K562 (cell line): ENCODE measurements at regions not wholly inside any gene's neighbourhood (a gene's known extent, or its start where the extent isn't known, plus 50 kb on each side); places are given as distances from the start of the nearest gene placed in this dataset.

Source experiments
- ATAC-seq: fragments of 200-7000 bp; cut with Tn5 transposase; 3 replicates; pipeline ENCODE4 v1.9.1; 2020; ENCODE audit warnings: moderate library complexity
- BruUV-seq: library from RNA; stranded (reverse); fragments of 400-500 nt; replicated peaks from 2 replicates; lab custom pipeline; 2021; lab: Mats Ljungman, UMichigan
- CTCF ChIA-PET: fragments of 300-600 bp; formaldehyde crosslinking; extraction: SDS; loops from one replicate; lab custom pipeline; 2021; ENCODE audit warnings: low intra/inter-chr PET ratio; lab: Yijun Ruan, JAX
- POLR2A ChIA-PET: fragments of 300-600, 350-650 bp; sonication (Branson Sonifier 250); formaldehyde crosslinking; extraction: SDS; loops from one replicate; lab custom pipeline; 2021; ENCODE audit warnings: antibody characterized with exemption, inconsistent platforms; lab: Yijun Ruan, JAX
- DNase-seq, 4 experiments: peaks; one replicate each; pipeline versions ENCODE4 v3.0.0 to v3.0.0-alpha.2; 2011 to 2018; ENCODE audit warnings: low spot score in 3 of 4, mixed read lengths in 3 of 4; ENCODE audit errors: extremely low read depth in 1 of 4
- FAIRE-seq: peaks from 2 replicates; lab custom pipeline; 2011; peaks lifted over from hg19 to GRCh38; lab: Jason Lieb, UNC
- H2AFZ ChIP-seq: 2 replicates; pipeline ENCODE4 v1.6.0; 2011; ENCODE audit warnings: low read depth, low read length, control low read depth, inconsistent platforms
- H3K27ac ChIP-seq: fragments of 200-600 bp; 3 replicates; pipeline ENCODE4 v1.8.0; 2011; ENCODE audit warnings: low read depth, mild to moderate bottlenecking, control low read depth, inconsistent platforms, low read length, moderate library complexity, mixed read lengths; ENCODE audit errors: extremely low read depth
- H3K27me3 ChIP-seq, 2 experiments: fragments of 300-600 bp in 1 of 2; 2 replicates in 1 of 2; 3 replicates in 1 of 2; pipeline versions ENCODE4 v1.6.0 to v1.8.0; 2011; ENCODE audit warnings: inconsistent platforms in 2 of 2, low read length in 2 of 2, mild to moderate bottlenecking in 1 of 2, mixed read lengths in 1 of 2, moderate library complexity in 1 of 2; ENCODE audit not compliant: control insufficient read depth in 2 of 2, insufficient read depth in 2 of 2
- H3K36me3 ChIP-seq: fragments of 300-600 bp; 3 replicates; pipeline ENCODE4 v1.8.0; 2011; ENCODE audit warnings: mild to moderate bottlenecking, low read length, inconsistent platforms; ENCODE audit not compliant: control insufficient read depth, insufficient read depth
- H3K4me1 ChIP-seq, 2 experiments: fragments of 200-600 bp in 1 of 2; replicated peaks in 1 of 2; 2 replicates in 1 of 2; 3 replicates in 1 of 2; pipeline versions ENCODE4 v1.5.1 to v1.8.0; 2011; ENCODE audit warnings: inconsistent platforms in 2 of 2, low read length in 2 of 2, mild to moderate bottlenecking in 1 of 2, mixed read lengths in 1 of 2, moderate library complexity in 1 of 2; ENCODE audit not compliant: control insufficient read depth in 2 of 2, insufficient read depth in 2 of 2
- H3K4me2 ChIP-seq: 2 replicates; pipeline ENCODE4 v1.6.1; 2011; ENCODE audit warnings: low read length, control low read depth, inconsistent platforms, mixed read lengths; ENCODE audit not compliant: insufficient read depth
- H3K4me3 ChIP-seq: fragments of 200-600 bp; sonication (generic), shearing (Covaris generic); 2 replicates; pipeline ENCODE4 v1.5.1; 2016; ENCODE audit warnings: control low read depth, inconsistent platforms
- H3K79me2 ChIP-seq: fragments of 200-600 bp; 3 replicates; pipeline ENCODE4 v1.8.0; 2011; ENCODE audit warnings: low read length, inconsistent platforms; ENCODE audit not compliant: control insufficient read depth, insufficient read depth
- H3K9ac ChIP-seq, 2 experiments: 2 replicates each; pipeline versions ENCODE4 v1.6.0 to v1.6.1; 2011; ENCODE audit warnings: low read depth in 2 of 2, low read length in 2 of 2, control low read depth in 1 of 2, inconsistent platforms in 1 of 2, mild to moderate bottlenecking in 1 of 2, mixed read lengths in 1 of 2; ENCODE audit not compliant: insufficient read depth in 1 of 2
- H3K9me1 ChIP-seq: one replicate; pipeline ENCODE4 v1.6.0; 2011; ENCODE audit warnings: inconsistent platforms, mild to moderate bottlenecking, low read length, moderate library complexity; ENCODE audit not compliant: control insufficient read depth, insufficient read depth
- H3K9me3 ChIP-seq: replicated peaks from 2 replicates; pipeline ENCODE4 v1.5.1; 2011; ENCODE audit warnings: low read depth, low read length, inconsistent platforms; ENCODE audit not compliant: control insufficient read depth, insufficient read depth
- H4K20me1 ChIP-seq: replicated peaks from 2 replicates; pipeline ENCODE4 v1.6.1; 2011; ENCODE audit warnings: low read length, inconsistent platforms, mixed read lengths; ENCODE audit not compliant: control insufficient read depth, insufficient read depth
- CTCF ChIP-seq, 3 experiments: IDR thresholded peaks in 2 of 3; conservative IDR thresholded peaks in 1 of 3; 2 replicates each; pipeline ENCODE4 v1.5.1; 2011 to 2012; ENCODE audit warnings: low read length in 3 of 3, mild to moderate bottlenecking in 3 of 3, control low read depth in 2 of 3, improper control_type of control experiment in 1 of 3, inconsistent platforms in 1 of 3, low read depth in 1 of 3, mixed read lengths in 1 of 3, moderate library complexity in 1 of 3; ENCODE audit not compliant: insufficient read depth in 2 of 3
- DDX20 ChIP-seq: fragments of 450-650 bp; IDR thresholded peaks from 2 replicates; pipeline ENCODE4 v1.6.1; 2016; ENCODE audit warnings: missing genetic modification characterization, low read depth, mild to moderate bottlenecking, missing compliant biosample characterization, moderate library complexity
- DMBX1 ChIP-seq: fragments of 250-450 bp; sonication (Bioruptor Pico); IDR thresholded peaks from 2 replicates; pipeline ENCODE4 v1.8.0; 2022; ENCODE audit warnings: inconsistent platforms, mild to moderate bottlenecking, moderate library complexity, borderline replicate concordance
- EP400 ChIP-seq: fragments of 450-650 bp; IDR thresholded peaks from 2 replicates; pipeline ENCODE4 v1.6.1; 2017; ENCODE audit warnings: antibody characterized with exemption, mild to moderate bottlenecking, moderate library complexity
- MYC ChIP-seq, 2 experiments: fragments of 250-450 bp in 1 of 2; sonication (Bioruptor Pico) in 1 of 2; IDR thresholded peaks; 2 replicates each; pipeline versions ENCODE4 v1.5.1 to v1.6.1; 2012 to 2021; ENCODE audit warnings: low read depth in 2 of 2, borderline replicate concordance in 1 of 2, improper control_type of control experiment in 1 of 2, low read length in 1 of 2, mild to moderate bottlenecking in 1 of 2, moderate library complexity in 1 of 2
- PTRF ChIP-seq: fragments of 450-650 bp; IDR thresholded peaks from 2 replicates; pipeline ENCODE4 v1.6.1; 2016; ENCODE audit warnings: mild to moderate bottlenecking, missing genetic modification characterization, missing compliant biosample characterization
- SMAD4 ChIP-seq: fragments of 250-450 bp; sonication (Bioruptor Pico); conservative IDR thresholded peaks from 2 replicates; pipeline ENCODE4 v1.8.0; 2021; ENCODE audit warnings: inconsistent platforms, mild to moderate bottlenecking, moderate library complexity
- TSHZ1 ChIP-seq: fragments of 250-450 bp; sonication (Bioruptor Pico); IDR thresholded peaks from 2 replicates; pipeline ENCODE4 v1.4.0; 2020; ENCODE audit warnings: mild to moderate bottlenecking, moderate library complexity
- ZBTB12 ChIP-seq: fragments of 250-450 bp; sonication (Bioruptor Pico); IDR thresholded peaks from 2 replicates; pipeline ENCODE4 v1.4.0; 2020
- ZFX ChIP-seq: sonication (generic); formaldehyde crosslinking; IDR thresholded peaks from 2 replicates; pipeline ENCODE4 v1.8.0; 2022; ENCODE audit warnings: mild to moderate bottlenecking, missing genetic modification reagents, moderate library complexity
- ZNF175 ChIP-seq: fragments of 200-800 bp; sonication (Bioruptor generic); IDR thresholded peaks from 2 replicates; pipeline ENCODE4 v1.6.1; 2016; ENCODE audit warnings: low read depth, mild to moderate bottlenecking, missing genetic modification characterization, missing compliant biosample characterization
- ZNF41 ChIP-seq: fragments of 250-450 bp; sonication (Bioruptor Pico); conservative IDR thresholded peaks from 2 replicates; pipeline ENCODE4 v1.4.0; 2020; ENCODE audit warnings: mild to moderate bottlenecking
- ZNF589 ChIP-seq: fragments of 200-800 bp; sonication (Bioruptor generic); IDR thresholded peaks from 2 replicates; pipeline ENCODE4 v1.6.1; 2016; ENCODE audit warnings: low read depth, missing genetic modification characterization, missing compliant biosample characterization
- ZNF780A ChIP-seq: fragments of 250-450 bp; sonication (Bioruptor Pico); IDR thresholded peaks from 2 replicates; pipeline ENCODE4 v1.5.0; 2021; ENCODE audit warnings: mild to moderate bottlenecking
- WGBS: fragments of 100-300 bp; shearing (Covaris generic); methylation state at CpG from one replicate; pipeline ENCODE4 v1.1.6; 2016; ENCODE audit warnings: low coverage, mixed read lengths; ENCODE audit not compliant: insufficient coverage; ENCODE audit errors: missing lambda C conversion rate; 5-methylcytosine and 5-hydroxymethylcytosine counted together
- in situ Hi-C: fragments of 300-500 bp; cut with MboI; formaldehyde crosslinking; loops from 4 replicates; pipeline ENCODE4 v1.15.0; 2018; ENCODE audit warnings: inconsistent platforms, mixed read lengths
- intact Hi-C: fragments of 100-400 bp; cut with micrococcal nuclease; formaldehyde crosslinking; loops from 2 replicates; pipeline ENCODE4 v1.14.2; 2022

- Histone ChIP-seq H2AFZ (peak overlapping the region; percentile 73), H3K4me3 (no peak overlapping the region), H3K27ac (peak overlapping the region; percentile 55), H3K27me3 (no peaks in the 10 kb centered on the region), H3K36me3 (peaks cover 14% of the 10 kb centered on the region; the same call in 1 of the 3 replicates), H3K4me2 (peak overlapping the region; percentile 35; the same call in 1 of the 2 replicates), H3K9me1 (no peaks in the 10 kb centered on the region), H3K9ac (peak overlapping the region; percentile 33 to 66; a peak in 3 of 4 replicates), H4K20me1 (no peaks in the 10 kb centered on the region), H3K4me1 (peaks cover 20 to 76% of the 10 kb centered on the region in 2 experiments), H3K9me3 (no peaks in the 10 kb centered on the region), H3K79me2 (peaks cover 70% of the 10 kb centered on the region)
- POLR2A ChIA-PET: interaction anchor here (0.6 to 1.5 kb wide), 8 partner anchors 9 to 157 kb away, joined by 3 to 8 read pairs (median 3); no protein-coding TSS in a partner anchor
- CTCF ChIA-PET: interaction anchor here (1.0 kb wide), 1 partner anchor 15 kb away, joined by 3 read pairs; no protein-coding TSS in a partner anchor
- 30% methylated on average over 13 of the region's 13 CpGs for WGBS
- no TSS peak for BruUV-seq
- FAIRE-seq (no peak), ATAC-seq (peak; percentile 6), DNase-seq (no peak)
- intact Hi-C loops: loop anchor here (2.0 to 10.0 kb wide), 3 partner anchors 16 to 188 kb away; no protein-coding TSS in a partner anchor
- in situ Hi-C loops: no loop called here
- TF ChIP-seq PTRF (tag): peak; percentile 67
- peak; percentile 48; the same call in 1 of the 2 replicates for TF ChIP-seq ZBTB12 (CRISPR knock-in tag)
- no peak for TF ChIP-seq CTCF (IDR thresholded peaks at IDR 0.05 in 2 of 3, conservative IDR thresholded peaks at IDR 0.05 in 1 of 3; ENCODE audit: insufficient read depth in 2 of 3, low read depth in 1 of 3, low read length in 3 of 3)
- TF ChIP-seq ZNF589 (CRISPR knock-in tag): peak; percentile 89; the same call in 1 of the 2 replicates
- TF ChIP-seq SMAD4: peak; percentile 91
- peak; percentile 88; the same call in 1 of the 2 replicates for TF ChIP-seq ZNF175 (CRISPR knock-in tag)
- peak; percentile 49; the same call in 1 of the 2 replicates for TF ChIP-seq DDX20 (tag)
- TF ChIP-seq TSHZ1 (CRISPR knock-in tag): 0 out of 2 replicates have a peak, but pooled peaks have one; percentile 49
- no peak for TF ChIP-seq EP400
- no peak for TF ChIP-seq ZFX (CRISPR knock-in tag)
- peak; percentile 24; the same call in 1 of the 2 replicates for TF ChIP-seq ZNF41 (CRISPR knock-in tag)
- no peak for TF ChIP-seq MYC (IDR thresholded peaks at IDR 0.05; ENCODE audit: low read depth, low read length)
- peak; percentile 76 for TF ChIP-seq MYC (CRISPR knock-in tag; IDR thresholded peaks at IDR 0.05; ENCODE audit: borderline replicate concordance, low read depth)
- TF ChIP-seq DMBX1 (CRISPR knock-in tag): peak; percentile 91
- 0 out of 2 replicates have a peak, but pooled peaks have one; percentile 33 for TF ChIP-seq ZNF780A
These were observed 59.8 kb upstream of the IL6 start for GRCh38 chr7:22667187-22667561.
